HG03039 (cell line): ENCODE measurements at regions not wholly inside any gene's neighbourhood (a gene's known extent, or its start where the extent isn't known, plus 50 kb on each side); places are given as distances from the start of the nearest gene placed in this dataset.

Source experiments
- ATAC-seq: cut with Tn5 transposase; IDR thresholded peaks from one replicate; pipeline ENCODE4 v1.9.1; 2021; ENCODE audit warnings: mild to moderate bottlenecking, moderate library complexity; ENCODE audit not compliant: unreplicated experiment

DNA sequence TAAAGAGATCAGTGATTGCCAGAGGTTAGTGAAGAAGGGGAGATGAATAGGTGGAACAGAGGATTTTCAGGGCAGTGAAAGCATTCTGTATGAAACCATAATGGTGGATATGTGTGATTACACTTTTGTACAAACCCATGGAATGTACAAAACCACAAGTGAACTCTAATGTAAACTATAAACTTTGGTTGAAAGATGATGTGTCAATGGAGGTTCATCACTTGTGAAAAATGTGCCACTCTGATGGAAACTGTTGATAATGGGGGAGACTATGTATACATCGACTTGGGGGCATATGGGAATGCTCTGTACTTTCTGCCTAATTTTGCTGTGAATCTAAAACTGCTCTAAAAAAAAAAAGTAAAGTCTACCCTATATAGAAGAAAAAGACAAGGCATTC is 68.7 kb upstream of the ARHGEF3 start:
- ATAC-seq: no peak

DNA sequence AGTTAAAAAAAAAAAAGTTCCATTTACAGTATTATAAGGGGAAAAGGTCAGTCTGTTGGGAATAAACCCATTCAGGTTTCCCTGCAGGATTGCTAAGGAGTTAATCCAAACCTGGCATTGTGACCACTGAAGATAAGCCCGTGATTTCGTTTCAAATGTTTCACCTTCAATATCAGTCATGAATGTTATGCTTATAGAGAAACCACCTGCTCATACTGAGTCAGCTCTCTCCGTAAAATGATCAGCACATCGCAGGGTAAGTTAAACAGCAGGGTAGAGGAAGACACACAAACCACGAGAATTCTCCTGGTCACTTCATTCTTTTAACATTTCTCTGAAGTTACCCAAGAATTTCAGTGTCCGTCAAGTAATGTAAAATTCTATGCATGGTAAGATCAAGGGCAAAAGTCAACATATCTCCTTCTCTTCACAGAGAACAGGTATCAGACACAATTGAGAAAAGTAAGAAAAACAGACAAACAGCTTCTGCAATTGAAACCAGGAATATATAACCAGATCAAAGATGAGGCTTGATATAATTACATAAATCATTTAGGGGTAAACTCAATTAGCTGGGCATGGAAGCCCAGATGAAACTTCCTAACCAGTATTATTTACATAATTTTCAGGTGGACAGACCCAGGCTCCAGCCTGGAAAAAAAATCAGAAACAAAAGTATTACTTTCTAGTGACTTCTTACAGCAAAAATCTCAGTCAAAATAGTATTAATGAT is 67.6 kb upstream of the ARHGEF3 start:
- ATAC-seq: no peak

DNA sequence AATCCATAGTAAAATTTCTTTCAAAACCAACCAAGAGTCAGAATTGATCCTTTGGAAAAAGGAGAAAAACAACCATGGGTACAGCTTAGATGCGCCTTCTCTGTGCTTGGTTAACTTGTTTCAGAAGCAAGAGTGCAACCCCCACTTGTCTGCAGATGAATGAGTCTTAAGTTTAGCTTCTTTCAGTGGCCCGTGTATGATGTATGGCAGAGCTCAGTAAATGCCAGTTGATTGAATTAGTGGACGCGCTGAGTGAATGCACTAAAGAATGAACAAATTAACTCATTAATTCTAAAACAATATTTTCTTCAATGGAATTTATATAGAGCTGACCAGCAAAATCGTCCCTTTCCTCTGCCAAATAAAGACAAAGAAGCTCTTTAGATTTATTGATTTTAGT is 67.0 kb upstream of the ARHGEF3 start:
- ATAC-seq: no peak

DNA sequence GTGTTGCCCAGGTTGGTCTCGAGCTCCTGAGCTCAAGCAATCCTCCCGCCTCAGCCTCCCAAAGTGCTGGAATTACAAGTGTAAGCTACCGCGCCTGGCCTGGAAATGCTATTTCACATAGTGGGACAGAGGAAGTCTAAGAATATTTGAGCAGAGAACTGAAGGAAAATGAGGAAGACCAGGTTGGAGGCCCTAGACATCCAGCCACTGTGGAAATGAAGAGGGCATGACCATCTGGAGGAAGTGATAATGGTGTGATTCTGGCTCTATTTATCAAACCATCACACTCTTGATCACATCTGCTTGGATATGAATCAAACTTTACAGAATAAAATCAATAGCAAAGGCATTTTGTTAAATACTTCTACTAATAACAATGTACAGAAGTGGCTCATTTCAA is 65.9 kb upstream of the ARHGEF3 start:
- ATAC-seq: no peak

DNA sequence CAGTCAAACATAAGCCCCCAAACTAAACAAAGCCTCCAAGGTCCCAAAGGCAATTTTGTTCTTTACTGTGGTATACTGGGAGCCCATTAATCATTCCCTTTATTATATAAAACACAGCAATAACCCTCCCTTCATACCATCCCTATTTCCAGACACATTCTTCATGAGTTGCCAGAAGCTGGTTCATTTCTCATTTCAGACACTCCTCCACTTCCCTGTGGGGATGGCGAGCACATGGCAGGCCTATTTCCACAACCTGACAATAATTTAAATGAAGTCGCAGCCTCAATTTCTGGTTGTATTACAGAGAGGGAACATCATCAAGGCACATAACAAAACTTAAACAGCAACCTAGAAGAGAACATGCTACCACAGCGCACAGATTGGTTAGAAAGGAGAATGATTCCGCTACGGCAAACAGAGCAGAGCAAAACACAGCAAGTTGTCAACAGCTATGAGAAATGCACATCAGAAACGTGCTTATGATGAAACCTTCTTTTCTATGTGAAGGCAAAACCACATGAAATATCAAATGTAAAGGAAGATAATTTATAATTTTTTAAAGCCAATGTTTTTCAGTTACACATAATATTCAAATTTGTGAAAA is 63.3 kb upstream of the ARHGEF3 start:
- ATAC-seq: no peak

DNA sequence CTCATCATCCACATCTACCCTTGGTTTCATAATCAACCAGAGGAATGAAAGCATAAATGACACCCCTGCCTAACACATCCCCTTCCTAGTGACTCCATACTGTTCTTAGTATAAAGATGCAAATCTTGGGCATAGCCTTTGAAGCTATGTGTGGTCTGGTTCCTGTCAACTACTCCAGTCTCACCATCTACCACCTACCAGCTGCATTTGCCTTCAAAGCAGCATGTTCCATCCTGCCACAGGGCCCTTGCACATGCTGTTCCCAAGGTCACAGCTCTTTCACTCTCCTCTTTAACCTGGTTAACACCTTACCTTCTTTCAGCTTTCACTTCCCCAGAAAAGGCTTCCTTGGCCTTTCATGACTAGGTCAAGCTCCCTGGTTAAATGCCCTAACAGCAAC is 62.3 kb upstream of the ARHGEF3 start:
- no peak for ATAC-seq

DNA sequence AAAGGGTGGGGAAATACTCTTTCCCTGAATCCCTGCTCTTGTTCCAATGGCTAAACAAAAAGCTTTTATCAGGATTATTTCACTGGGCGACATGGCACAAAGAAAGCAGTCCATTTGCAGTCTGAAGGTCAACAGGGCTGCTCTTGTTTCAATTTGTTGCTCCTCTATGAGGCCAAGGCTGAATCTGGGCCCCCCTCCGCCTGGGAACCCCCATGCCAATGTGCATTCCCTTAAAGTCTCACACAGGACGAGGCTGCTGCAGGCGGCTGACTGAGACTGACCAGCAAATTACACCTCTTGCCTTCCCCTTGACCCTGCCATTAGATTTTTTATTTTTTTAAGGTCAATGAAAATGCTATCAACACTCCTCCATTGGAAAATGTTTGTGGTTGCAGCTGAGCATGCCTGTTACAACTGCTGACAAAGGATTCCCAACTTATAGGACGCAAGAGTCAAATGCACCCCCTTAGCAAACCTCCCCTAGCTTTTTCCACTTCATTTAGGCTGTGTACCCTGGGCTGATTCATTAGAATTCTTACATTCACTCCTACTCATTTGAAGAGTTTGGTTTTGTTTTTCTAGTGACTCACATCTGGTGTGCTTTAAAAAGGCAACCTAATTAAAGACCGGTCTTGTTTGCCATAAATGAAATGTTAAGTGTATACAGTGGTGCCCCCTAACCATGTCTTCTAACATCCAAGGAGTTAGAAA is 60.8 kb upstream of the ARHGEF3 start:
- no peak for ATAC-seq

DNA sequence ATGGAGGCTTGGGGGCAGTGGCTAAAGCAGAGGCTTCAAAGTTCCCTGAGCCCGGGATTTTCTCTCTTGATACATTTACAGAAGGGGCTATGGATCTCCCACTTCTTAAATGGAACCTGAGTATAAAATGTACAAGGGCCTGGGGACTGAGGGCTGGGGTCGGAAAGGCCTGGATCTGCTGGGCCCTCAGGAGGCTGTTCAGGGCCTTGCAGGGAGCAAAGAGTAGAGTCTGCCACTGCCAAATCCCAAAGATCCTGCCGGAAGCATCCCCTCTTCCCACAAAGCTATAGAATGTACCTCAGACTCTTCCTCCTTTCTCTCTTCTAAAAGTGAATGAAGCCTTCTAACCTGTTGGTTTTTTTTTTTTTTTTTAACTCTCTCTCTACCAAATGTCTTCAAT is 59.8 kb upstream of the ARHGEF3 start:
- ATAC-seq: no peak

DNA sequence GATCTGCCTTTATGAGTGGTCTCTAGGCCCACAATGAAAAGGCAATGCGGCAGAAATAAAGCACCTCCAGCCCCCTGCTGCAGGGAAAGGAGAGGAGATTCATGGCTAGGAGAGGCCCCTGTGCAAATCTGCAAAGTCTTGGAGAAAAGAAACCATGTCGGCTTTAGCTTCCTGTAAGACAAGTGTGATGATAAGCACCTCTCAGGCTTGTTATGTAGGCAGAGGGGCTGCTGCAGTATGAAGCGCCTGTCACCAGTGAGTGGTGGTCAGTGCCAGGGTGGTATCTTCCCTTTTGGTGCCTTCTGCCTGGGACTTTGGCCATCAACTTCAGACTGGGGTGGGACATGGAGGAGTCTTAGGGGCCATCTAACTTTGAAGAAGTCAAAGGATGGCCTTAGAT is 59.2 kb upstream of the ARHGEF3 start:
- ATAC-seq: no peak

DNA sequence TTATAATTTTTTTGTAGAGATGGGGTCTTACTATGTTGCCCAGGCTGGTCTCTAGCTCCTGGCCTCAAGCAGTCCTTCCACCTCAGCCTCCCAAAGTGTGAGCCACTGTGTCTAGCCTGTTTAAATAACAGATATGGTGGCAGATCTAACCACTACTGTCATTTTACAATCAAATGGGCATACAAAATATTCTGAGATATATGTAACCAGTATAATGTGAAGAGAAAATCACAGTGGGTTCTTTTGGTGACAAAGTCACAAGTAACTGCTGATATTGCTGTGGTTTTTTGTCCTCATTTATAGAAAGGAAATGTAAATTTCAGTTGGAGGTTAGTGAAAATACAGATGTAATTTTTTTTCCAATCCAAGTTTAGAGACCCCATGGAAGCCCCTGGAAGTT is 58.6 kb upstream of the ARHGEF3 start:
- no peak for ATAC-seq

DNA sequence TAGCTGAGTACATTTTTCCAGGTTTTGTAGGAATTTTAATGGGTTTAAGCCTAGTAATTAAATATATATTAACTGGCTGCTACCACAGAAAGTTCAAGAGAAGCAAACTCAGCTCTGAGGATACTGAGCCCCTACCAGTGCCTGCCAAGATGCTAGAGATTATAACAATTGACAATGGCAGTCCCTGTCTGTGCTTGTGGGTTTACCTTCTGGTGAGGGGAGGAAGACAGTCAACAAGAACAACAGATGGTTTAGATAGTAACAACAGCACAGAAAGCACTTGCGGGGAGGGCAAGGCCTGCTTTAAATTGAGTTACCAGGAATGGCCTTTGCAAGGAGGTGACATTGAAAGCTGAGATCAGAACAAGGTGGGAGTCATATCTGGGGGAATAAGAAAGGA is 56.6 kb upstream of the ARHGEF3 start:
- ATAC-seq: no peak

DNA sequence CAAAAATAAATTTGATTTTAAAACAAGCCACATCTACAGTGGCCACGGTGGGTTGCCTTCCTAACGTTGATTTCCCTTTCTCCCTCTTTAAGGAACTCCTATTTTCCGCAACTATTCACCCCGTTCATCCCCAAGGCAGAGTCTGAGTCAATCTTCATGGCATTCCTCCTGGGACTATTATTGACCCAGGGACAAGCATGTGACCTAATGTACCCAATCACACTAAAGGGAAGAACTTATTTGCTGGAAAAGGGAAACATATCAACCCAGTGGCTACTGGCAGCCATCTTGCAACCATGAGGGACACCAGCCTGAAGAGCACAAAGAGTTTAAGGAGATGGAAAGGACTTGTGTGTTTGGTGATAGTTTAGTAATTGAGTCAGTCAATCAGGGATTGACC is 55.4 kb upstream of the ARHGEF3 start:
- no peak for ATAC-seq

DNA sequence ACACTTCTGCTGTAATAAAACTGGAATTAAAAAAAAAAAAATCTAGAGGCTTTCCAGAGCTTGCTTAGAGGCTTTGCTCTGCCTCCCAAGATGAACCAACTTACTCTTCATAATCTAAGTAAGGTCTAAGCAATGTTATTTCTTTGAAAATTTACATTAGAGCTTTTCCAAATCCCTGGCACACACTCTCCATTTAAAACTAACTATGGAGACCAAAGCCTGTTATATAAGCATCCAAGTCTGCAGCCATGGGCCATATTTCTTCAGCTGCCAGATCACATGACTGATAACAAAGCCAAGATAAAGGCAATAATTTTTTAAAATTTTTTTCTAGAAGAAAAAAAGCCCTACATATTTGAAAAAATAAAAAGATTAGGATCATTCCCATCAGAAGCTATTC is 55.0 kb upstream of the ARHGEF3 start:
- ATAC-seq: no peak

DNA sequence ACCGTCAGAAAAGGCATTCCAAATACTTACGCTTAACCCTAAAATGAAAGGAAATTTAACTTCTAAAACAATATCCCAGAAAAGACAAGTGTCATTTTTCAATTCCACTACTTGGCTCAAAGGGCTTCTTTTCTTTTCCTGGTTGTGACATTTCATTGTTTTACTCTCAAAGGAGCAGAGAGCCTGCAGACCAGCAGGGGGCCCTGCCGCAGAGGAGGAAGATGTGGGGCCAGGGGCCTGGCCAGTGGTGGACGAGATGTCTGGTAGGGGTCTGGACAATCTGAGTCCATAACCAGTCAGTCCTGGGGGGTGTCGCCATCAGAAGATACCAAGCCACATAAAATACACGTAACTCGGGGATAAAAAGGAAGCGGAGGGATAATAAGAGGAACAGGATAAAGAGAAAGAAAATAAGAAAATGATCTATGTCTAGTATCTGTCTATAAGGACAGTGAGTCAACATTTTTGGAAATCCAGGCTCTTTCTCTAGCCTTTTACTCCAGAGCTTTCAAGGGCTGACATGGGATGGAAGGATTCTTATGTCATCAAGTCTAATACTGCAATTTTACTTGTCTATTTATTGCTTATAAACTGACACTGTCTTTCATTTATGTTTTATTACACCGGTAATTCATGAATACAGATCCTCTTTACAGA is 54.2 kb upstream of the ARHGEF3 start:
- no peak for ATAC-seq

DNA sequence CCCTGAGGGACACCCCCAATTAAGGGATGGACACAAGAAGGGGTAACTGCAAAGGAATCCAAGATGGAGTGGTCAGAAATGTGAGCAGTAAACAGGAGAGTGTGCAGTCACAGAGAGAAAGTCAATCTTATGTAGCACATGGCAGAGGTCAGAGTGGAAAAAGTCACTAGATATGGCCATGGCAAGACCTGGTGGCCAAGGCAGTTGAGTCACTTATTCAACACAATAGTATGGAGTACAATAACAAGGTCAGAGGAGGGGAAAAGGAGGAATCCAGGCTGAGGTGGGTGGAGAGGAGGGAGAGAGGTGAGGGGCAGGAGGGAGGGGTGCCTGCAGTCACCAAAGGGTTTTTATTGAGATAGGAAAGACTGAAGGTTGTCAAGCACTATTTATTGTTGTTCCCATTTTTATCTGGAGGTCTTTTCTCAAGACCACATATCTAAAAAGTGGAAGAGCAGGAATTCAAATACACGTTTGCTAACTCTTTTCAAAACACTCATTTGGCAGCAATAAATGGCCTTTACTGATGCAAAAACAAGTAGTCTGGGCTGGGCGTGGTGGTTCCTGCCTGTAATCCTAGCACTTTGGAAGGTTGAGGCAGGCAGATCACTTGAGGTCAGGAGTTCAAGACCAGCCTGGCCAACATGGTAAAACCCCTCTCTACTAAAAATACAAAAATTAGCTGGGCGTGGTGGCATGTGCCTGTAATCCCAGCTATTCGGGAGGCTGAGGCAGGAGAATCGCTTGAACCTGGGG is 53.3 kb upstream of the ARHGEF3 start:
- ATAC-seq: no peak

DNA sequence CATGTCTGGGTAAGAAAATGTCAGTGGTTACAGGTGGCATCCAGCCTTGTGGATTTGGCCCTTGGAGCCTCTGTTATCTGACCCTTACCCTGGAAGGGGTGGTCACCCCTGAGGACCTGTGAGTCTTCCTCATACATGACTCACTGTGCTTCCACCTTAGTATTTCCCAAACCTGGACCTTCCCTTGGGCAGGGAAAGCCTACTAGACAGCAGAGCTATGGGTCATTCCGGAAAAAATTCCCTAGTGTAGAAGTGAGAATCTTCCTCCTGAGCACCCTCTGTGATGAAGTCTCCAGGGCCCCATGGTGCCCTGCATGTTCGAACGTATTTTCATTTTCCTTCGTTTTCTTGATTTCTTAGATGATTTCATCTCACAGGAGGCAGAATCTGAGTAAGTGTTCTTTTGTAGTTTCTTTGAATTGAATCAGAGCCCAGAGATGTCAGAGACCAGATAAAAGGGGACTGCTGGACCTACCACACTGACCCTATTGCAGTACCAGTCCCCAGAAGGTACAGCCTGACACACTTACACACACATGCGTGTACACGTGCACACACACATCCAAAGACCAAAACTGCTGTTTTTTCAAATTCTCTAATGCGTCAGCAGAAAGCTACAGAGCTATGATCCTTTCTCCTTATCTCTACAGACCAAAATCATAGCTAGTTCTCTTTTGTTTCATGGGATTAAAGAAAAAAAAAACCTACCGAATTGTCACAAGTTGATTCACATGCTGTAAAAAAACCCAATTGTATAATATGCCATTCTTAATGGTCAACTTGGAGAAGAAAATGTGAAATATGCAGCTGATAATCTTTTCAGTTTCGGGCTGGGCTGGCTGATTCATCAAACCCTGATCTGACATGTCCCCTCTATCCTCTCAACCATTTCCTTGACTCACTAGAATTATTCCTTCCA is 50.5 kb upstream of the ARHGEF3 start:
- ATAC-seq: no peak
